GM21529 (cell line): ENCODE measurements at regions not wholly inside any gene's neighbourhood (a gene's known extent, or its start where the extent isn't known, plus 50 kb on each side); places are given as distances from the start of the nearest gene placed in this dataset.

Experiments used
- ATAC-seq: cut with Tn5 transposase; IDR thresholded peaks from one replicate; pipeline ENCODE4 v1.9.1; 2021; ENCODE audit not compliant: unreplicated experiment

GRCh38 chr2:5119046-5119445, 573.1 kb upstream of the SOX11 start:
- ATAC-seq, result no peak

GRCh38 chr2:5121121-5121520, 571.1 kb upstream of the SOX11 start:
- no peak for ATAC-seq

- no peak for ATAC-seq
Measured at GRCh38 chr2:5121642-5122041, 570.5 kb upstream of the SOX11 start.

DNA sequence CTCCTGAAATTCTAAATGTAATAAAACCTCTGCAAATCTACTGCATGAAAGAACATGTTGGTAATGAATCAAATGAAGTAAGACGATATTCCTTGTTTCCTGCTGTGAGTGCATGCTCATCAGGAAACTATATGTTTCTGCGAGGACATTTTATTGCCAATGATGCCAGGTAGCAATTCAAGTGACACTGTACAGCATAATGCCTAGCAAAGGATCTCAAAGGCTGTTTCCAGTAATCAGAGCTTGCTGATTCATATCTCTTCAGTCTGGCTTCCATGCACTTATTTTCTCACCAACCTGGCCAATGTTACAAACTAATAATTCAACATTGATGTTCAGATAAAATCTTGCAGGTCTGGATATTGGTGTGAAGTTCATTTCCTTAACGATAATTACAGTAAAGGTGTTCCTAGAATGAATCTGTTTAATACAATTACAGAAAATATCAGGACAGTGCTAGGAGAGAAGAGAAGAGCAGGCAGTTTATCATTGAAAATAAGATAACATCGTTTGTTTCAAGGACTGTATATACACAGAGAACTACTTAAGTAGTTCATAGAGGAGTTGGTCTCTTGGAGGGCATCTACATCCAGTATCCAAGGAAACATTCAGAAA, 568.5 kb upstream of the SOX11 start:
- ATAC-seq, result no peak

DNA sequence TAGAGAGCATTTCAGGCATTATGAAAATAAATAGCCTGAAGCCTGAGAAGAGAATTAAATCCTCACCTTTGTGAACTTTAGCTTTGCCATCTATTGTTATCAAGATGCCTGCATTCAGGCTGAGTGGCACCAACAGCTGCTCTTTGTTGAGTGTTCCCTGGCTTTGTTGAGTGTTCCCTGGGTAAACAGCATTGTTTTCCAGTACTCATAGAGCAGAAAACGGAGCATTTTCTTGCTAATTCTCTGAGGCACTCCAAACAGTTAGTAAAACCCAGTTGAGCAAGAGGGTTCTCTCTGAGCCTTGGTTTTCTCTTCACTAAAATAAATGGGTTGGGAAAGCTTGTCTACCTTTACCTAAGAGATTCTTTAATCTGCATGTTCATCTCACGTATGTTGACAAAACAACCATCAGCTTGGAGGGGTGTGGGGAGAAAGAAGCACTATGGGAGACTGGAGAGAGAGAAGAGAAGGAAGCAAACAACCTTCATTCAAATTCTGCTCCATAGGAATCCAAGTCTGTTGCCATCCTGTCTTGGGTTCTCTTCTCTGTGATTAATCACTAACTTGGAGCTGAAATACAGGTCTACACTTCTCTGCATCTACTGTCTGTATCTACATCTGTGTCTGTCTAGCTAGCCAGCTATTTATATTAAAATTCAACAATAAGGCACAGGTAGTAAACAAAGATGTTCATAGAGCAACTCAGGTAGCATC, 567.0 kb upstream of the SOX11 start:
- ATAC-seq, result no peak

- no peak for ATAC-seq
Measured at GRCh38 chr2:5132281-5132680, 559.9 kb upstream of the SOX11 start.

- no peak for ATAC-seq
Measured at GRCh38 chr2:5140347-5140746, 551.8 kb upstream of the SOX11 start.

GRCh38 chr2:5144159-5144558, 548.0 kb upstream of the SOX11 start:
- no peak for ATAC-seq

DNA sequence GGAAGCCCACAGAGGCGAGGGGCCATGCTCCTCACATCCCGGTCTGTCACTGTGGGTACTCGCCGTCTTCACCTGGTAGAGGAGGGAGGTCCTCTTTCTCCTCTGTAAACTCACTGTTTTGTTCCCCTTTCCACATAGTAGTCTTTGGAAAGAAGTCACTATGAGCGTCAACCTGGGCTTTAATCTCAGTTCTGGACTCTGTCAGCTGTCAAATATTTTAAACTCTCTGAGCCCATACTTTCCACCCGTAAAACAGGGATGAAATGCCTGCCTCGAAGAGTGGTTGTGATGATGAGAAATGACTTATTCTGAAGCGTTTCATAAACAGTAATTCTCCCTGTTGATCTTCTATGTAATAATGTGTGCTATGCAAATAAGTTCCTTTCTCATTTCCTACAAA, 547.1 kb upstream of the SOX11 start:
- no peak for ATAC-seq

DNA sequence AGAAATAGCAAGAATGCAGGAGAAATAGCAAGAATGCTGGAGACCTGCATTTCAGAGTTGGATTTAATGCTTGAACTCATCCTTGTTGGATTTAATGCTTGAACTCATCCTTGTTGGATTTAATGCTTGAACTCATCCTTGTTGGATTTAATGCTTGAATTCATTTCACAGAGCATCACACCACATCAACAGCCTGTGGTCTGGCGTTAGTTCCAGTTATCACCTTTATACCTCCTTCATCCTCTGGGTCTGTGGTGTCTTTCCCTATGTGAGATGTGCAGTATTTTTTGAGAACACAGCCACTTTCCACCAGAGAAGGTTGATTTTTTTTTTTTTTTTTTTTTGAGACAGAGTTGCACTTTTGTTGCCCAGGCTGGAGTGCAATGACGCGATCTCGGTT, 546.4 kb upstream of the SOX11 start:
- no peak for ATAC-seq

DNA sequence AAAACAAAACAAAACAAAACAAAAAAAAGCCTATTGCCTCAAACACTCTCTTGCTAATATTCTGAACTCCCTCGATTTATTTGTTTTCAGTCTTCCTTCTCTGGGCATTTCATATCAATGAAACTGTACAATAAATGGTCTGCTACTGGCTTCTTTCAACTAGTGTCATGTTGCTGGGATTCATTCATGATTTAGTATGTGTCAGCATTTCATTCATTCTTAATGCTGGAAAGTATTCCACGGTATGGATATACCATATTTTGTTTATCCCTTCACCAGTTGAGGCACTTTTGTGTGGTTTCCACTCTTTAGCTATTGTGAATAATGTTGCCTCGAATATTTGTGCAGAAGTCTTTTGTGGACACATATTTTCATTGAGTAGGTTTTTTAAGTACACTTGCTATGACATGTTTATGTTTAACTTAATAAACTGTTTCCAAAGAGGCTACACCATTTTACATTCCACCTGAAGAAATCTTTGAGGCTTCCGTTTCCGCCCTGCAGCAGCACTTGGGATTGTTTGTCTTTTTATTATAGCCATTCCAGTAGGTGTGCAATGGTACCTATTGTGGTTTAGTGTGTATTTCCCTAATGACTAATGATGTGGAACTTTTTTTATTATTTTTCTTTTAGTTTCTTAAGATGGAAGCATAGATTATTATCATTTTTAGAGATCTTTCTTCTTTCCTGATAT, 543.6 kb upstream of the SOX11 start:
- no peak for ATAC-seq

- no peak for ATAC-seq
Measured at GRCh38 chr2:5150871-5151270, 541.3 kb upstream of the SOX11 start.

DNA sequence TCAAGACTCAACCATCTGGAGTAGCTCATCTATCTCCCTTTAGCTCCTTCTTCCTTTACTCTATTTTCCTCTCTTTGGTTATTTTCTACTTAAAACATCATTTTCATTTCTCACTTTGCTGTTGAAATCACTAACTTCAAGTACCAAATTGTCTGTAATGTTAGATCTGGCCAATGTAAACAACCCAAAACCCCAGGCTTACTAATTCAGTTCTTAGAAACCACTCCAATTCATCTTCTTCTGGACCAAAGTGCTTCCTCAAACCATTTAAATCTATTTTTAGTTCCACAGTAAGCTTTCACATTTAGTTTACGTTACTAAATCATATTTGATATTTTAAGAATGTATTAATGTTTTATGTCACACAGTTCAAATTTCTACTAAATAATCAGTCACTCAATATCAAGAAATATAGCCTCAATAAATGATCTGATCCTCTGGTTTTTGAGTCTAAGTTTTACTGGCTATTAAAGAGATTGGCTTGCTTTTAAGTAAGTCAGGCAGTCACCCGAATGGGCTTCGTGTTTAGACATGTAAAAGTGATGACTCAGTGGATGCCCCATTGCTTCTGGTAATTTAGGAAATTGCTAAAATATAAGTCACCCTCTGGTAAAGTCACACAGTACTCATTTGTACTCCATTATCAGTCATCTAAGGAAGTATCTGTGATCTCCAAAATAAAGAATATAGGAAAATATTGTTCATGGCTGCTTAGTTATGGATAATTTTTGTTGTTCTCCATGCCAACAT, 527.2 kb upstream of the SOX11 start:
- ATAC-seq, result no peak

DNA sequence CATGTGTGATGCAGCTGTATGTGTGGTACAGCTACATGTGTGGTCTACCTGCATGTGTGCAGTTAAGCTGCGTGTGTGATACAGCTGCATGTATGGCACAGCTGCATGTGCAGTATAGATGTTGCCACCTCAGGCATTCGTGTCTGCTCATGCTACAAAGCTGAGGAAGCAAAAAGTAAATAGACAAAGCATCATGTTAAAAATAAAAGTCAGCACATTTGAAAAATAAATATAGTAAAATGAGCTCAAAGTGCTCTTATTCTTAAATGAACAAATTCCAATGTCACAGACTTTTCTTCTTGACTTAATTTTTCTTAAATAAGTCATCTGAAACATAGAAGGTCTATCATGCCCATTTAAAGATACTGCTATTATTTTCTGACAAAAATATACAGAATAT, 519.3 kb upstream of the SOX11 start:
- no peak for ATAC-seq

GRCh38 chr2:5173876-5174535, 518.2 kb upstream of the SOX11 start:
- no peak for ATAC-seq

GRCh38 chr2:5175231-5175630, 517.0 kb upstream of the SOX11 start:
- no peak for ATAC-seq

DNA sequence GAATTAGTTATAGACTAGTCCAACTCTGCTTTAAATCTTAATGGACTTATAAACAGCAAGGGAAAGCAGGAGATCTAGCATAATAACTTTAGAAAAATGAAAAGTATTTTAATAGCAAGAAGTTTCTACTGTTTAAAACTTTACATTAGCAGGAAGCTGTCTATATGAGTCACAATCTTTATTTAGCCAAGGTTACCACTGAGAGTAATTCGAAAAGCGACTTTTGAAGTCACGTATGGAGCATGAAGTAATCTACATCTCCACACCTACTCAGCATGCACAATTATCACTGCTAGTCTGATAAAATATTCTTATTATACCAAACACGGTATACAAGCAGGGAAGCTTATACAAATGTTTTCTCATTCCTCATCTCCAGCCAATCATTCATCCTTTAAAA, 515.4 kb upstream of the SOX11 start:
- ATAC-seq, result no peak

DNA sequence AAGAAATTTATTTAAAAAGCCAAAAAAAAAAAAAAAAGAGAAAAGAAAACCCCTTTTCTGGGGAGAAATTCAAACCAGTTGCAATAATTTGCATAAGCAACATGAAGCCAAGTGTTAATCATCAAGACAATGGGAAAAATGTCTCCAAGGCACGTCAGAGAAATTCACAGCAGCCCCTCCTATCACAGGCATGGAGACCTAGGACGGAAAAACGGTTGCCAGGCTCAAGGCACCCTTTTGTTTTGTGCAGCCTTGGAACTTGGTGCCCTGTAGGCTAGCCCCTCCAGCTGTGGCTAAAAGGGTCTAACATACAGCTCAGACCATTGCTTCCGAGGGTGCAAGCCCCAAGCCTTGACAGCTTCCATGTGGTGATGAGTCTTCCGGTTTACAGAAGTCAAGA, 509.2 kb upstream of the SOX11 start:
- ATAC-seq, result no peak

GRCh38 chr2:5187283-5187682, 504.9 kb upstream of the SOX11 start:
- ATAC-seq, result no peak

DNA sequence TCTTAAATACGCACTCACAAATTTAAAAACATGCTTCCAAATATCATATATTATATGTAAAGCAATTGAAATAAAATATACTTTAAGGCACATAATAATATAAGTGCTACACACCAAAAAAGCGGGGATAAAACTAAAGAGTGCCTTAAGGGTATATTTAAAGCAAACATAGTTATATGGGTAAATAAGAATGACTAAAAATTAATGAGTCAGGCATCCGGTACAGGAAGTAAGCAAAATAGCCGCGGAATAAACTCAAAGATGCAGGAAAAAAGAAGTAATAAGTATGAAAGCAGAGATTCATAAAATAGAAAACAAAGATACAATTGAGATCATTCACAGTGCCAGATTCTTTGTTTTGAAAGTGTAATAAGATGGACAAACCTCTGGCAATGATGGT, 503.5 kb upstream of the SOX11 start:
- no peak for ATAC-seq

GRCh38 chr2:5190023-5190422, 502.2 kb upstream of the SOX11 start:
- ATAC-seq, result no peak
